K562 (cell line): ENCODE measurements at regions not wholly inside any gene's neighbourhood (a gene's known extent, or its start where the extent isn't known, plus 50 kb on each side); places are given as distances from the start of the nearest gene placed in this dataset.

Source experiments
- BCLAF1 ChIP-seq, 2 experiments: fragments of 450-650 bp in 1 of 2; IDR thresholded peaks; 2 replicates each; pipeline ENCODE4 v1.6.1; 2011 to 2017; ENCODE audit warnings: low read depth in 2 of 2, antibody characterized with exemption in 1 of 2, borderline replicate concordance in 1 of 2, low read length in 1 of 2, mild to moderate bottlenecking in 1 of 2, mixed read lengths in 1 of 2; ENCODE audit not compliant: control insufficient read depth in 1 of 2
- BHLHE40 ChIP-seq: IDR thresholded peaks from 2 replicates; pipeline ENCODE4 v1.6.1; 2011; ENCODE audit warnings: low read length, improper control_type of control experiment
- CEBPG ChIP-seq, 3 experiments: fragments of 200-800 bp in 1 of 3; sonication (Bioruptor generic) in 1 of 3; sonication (generic) in 1 of 3; formaldehyde crosslinking in 1 of 3; IDR thresholded peaks in 2 of 3; conservative IDR thresholded peaks in 1 of 3; 2 replicates each; pipeline versions ENCODE4 v1.6.1 to v1.8.0; 2016 to 2022; ENCODE audit warnings: missing compliant biosample characterization in 2 of 3, missing genetic modification characterization in 2 of 3, mild to moderate bottlenecking in 1 of 3, missing genetic modification reagents in 1 of 3
- DIDO1 ChIP-seq: fragments of 450-650 bp; IDR thresholded peaks from 2 replicates; pipeline ENCODE4 v1.6.1; 2016; ENCODE audit warnings: low read depth, missing biosample characterization, missing genetic modification characterization
- ELF2 ChIP-seq: fragments of 250-450 bp; sonication (Bioruptor Pico); IDR thresholded peaks from 2 replicates; pipeline ENCODE4 v1.5.0; 2021; ENCODE audit warnings: mild to moderate bottlenecking
- ESRRA ChIP-seq: fragments of 450-650 bp; IDR thresholded peaks from 2 replicates; pipeline ENCODE4 v1.6.1; 2014; ENCODE audit warnings: low read depth, mild to moderate bottlenecking, moderate library complexity, borderline replicate concordance
- EZH2 ChIP-seq: IDR thresholded peaks from 2 replicates; pipeline ENCODE4 v1.6.1; 2012; ENCODE audit warnings: low read depth, mild to moderate bottlenecking, inconsistent platforms, low read length, borderline replicate concordance
- MAFK ChIP-seq: IDR thresholded peaks from 2 replicates; pipeline ENCODE4 v1.6.1; 2011; ENCODE audit warnings: low read length, improper control_type of control experiment
- SIN3B ChIP-seq: fragments of 450-650 bp; IDR thresholded peaks from 2 replicates; pipeline ENCODE4 v1.6.1; 2017; ENCODE audit warnings: low read depth, mild to moderate bottlenecking, moderate library complexity
- XRCC3 ChIP-seq: fragments of 450-650 bp; IDR thresholded peaks from 2 replicates; pipeline ENCODE4 v1.6.1; 2017; ENCODE audit warnings: mild to moderate bottlenecking, moderate library complexity
- ZBTB34 ChIP-seq: fragments of 250-450 bp; sonication (Bioruptor Pico); IDR thresholded peaks from 2 replicates; pipeline ENCODE4 v1.8.0; 2021; ENCODE audit warnings: mild to moderate bottlenecking, moderate library complexity
- ZNF253 ChIP-seq: fragments of 250-450 bp; sonication (Bioruptor Pico); conservative IDR thresholded peaks from 2 replicates; pipeline ENCODE4 v1.6.1; 2021; ENCODE audit warnings: mild to moderate bottlenecking
- TF ChIP-seq, protein P1 (sequence below), 2 experiments: fragments of 450-650 bp; IDR thresholded peaks; 2 replicates each; pipeline ENCODE4 v1.6.1; 2018; ENCODE audit warnings: mild to moderate bottlenecking in 2 of 2, low read depth in 1 of 2; ENCODE audit not compliant: partially characterized antibody in 2 of 2
- TF ChIP-seq, protein P2 (sequence below): fragments of 450-650 bp; IDR thresholded peaks from one replicate; pipeline ENCODE4 v1.6.1; 2018; ENCODE audit warnings: mild to moderate bottlenecking, moderate library complexity; ENCODE audit not compliant: partially characterized antibody

DNA sequence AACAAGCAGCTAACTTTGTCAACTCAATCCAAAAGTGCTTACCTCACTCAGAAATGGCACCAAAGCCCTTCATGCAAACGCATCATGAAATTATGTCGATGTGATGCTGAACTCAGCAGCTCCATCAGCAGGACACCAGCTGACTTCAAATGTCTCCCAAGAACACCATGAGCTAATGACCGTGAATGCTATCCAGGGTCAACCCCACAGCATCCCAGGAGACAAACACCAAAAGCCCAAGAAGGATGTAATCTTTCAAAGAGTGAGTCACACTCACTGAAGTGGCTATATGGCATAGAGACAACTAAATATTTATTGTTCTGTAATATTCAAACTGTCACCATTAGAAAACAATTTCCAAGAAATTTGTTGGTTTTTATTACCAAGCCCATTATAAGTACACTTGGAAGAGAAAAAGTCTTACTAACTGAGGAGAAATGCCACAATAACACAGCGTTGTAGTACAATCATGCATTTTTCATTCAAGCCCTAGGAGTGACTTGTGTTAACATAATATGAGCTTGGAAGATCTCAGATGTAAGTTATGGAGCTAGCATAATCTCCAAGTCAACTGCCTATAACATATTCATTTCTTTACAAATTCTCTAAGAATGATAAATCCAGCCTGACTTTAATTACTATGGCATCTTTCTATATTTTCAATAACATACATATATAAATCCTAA lies 165.0 kb upstream of the CCDC68 start:
- TF ChIP-seq, protein P1, sequence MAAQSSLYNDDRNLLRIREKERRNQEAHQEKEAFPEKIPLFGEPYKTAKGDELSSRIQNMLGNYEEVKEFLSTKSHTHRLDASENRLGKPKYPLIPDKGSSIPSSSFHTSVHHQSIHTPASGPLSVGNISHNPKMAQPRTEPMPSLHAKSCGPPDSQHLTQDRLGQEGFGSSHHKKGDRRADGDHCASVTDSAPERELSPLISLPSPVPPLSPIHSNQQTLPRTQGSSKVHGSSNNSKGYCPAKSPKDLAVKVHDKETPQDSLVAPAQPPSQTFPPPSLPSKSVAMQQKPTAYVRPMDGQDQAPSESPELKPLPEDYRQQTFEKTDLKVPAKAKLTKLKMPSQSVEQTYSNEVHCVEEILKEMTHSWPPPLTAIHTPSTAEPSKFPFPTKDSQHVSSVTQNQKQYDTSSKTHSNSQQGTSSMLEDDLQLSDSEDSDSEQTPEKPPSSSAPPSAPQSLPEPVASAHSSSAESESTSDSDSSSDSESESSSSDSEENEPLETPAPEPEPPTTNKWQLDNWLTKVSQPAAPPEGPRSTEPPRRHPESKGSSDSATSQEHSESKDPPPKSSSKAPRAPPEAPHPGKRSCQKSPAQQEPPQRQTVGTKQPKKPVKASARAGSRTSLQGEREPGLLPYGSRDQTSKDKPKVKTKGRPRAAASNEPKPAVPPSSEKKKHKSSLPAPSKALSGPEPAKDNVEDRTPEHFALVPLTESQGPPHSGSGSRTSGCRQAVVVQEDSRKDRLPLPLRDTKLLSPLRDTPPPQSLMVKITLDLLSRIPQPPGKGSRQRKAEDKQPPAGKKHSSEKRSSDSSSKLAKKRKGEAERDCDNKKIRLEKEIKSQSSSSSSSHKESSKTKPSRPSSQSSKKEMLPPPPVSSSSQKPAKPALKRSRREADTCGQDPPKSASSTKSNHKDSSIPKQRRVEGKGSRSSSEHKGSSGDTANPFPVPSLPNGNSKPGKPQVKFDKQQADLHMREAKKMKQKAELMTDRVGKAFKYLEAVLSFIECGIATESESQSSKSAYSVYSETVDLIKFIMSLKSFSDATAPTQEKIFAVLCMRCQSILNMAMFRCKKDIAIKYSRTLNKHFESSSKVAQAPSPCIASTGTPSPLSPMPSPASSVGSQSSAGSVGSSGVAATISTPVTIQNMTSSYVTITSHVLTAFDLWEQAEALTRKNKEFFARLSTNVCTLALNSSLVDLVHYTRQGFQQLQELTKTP (IDR thresholded peaks at IDR 0.05; ENCODE audit: low read depth in 1 of 2, partially characterized antibody in 2 of 2), result no peak
- TF ChIP-seq DIDO1 (no peak), XRCC3 (no peak), EZH2 (no peak), MAFK (no peak), CEBPG (CRISPR knock-in tag; IDR thresholded peaks at IDR 0.05) (no peak), CEBPG (tag; conservative IDR thresholded peaks at IDR 0.05 in 1 of 2, IDR thresholded peaks at IDR 0.05 in 1 of 2) (no peak), ESRRA (no peak), ELF2 (CRISPR knock-in tag) (no peak), BCLAF1 (IDR thresholded peaks at IDR 0.05; ENCODE audit: borderline replicate concordance in 1 of 2, control insufficient read depth in 1 of 2, low read depth in 2 of 2, low read length in 1 of 2) (no peak), ZBTB34 (CRISPR knock-in tag) (no peak), BHLHE40 (no peak), SIN3B (no peak), ZNF253 (CRISPR knock-in tag) (no peak)
- TF ChIP-seq, protein P2, sequence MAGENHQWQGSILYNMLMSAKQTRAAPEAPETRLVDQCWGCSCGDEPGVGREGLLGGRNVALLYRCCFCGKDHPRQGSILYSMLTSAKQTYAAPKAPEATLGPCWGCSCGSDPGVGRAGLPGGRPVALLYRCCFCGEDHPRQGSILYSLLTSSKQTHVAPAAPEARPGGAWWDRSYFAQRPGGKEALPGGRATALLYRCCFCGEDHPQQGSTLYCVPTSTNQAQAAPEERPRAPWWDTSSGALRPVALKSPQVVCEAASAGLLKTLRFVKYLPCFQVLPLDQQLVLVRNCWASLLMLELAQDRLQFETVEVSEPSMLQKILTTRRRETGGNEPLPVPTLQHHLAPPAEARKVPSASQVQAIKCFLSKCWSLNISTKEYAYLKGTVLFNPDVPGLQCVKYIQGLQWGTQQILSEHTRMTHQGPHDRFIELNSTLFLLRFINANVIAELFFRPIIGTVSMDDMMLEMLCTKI, result no peak
